ENCODE measurements at regions not wholly inside any gene's neighbourhood (a gene's known extent, or its start where the extent isn't known, plus 50 kb on each side); places are given as distances from the start of the nearest gene placed in this dataset.

GRCh38 chr10:24778298-24778697, 54.6 kb upstream of the ARHGAP21 start:
- Histone ChIP-seq H3K27ac (ENCODE audit: insufficient read depth, low read length) (no peak overlapping the region), H4K5ac (ENCODE audit: low read depth, low read length) (no peak overlapping the region), H2BK15ac (ENCODE audit: low read depth, low read length) (no peak overlapping the region), H2AK9ac (replicated peaks; ENCODE audit: low read depth, low read length, poor library complexity) (no peak overlapping the region), H3K56ac (ENCODE audit: extremely low read depth, insufficient read depth, low read length) (no peak overlapping the region), H2AK5ac (ENCODE audit: low read depth, low read length) (no peak overlapping the region), H3K14ac (replicated peaks; ENCODE audit: low read depth, low read length) (no peak overlapping the region), H3K9me1 (ENCODE audit: insufficient read depth, low read length) (no peaks in the 10 kb centered on the region), H4K20me1 (ENCODE audit: insufficient read depth, low read length) (no peaks in the 10 kb centered on the region), H2BK5ac (ENCODE audit: low read depth, low read length, poor library complexity, severe bottlenecking) (no peak overlapping the region), H3K9me3 (ENCODE audit: control insufficient read depth, insufficient read depth, low read length) (no peaks in the 10 kb centered on the region), H3K4me3 (ENCODE audit: insufficient read depth, low read depth, low read length) (no peak overlapping the region), H3K4me2 (ENCODE audit: low read depth, low read length) (no peak overlapping the region), H2BK20ac (ENCODE audit: low read depth, low read length) (no peak overlapping the region), H3K18ac (ENCODE audit: low read depth, low read length) (no peak overlapping the region), H3K27me3 (ENCODE audit: control insufficient read depth, insufficient read depth, low read length) (no peaks in the 10 kb centered on the region), H3K9ac (ENCODE audit: low read depth, low read length) (no peak overlapping the region), H4K8ac (ENCODE audit: low read depth in 2 of 2, low read length in 2 of 2) (no peak overlapping the region), H3K23ac (ENCODE audit: low read depth, low read length) (no peak overlapping the region), H3K4me1 (ENCODE audit: control insufficient read depth, insufficient read depth, low read length) (no peaks in the 10 kb centered on the region), H4K91ac (ENCODE audit: insufficient read depth, low read depth, low read length) (no peak overlapping the region), H2BK120ac (ENCODE audit: low read depth, low read length) (no peak overlapping the region), H3K79me1 (ENCODE audit: low read depth in 1 of 2, low read length in 2 of 2) (no peaks in the 10 kb centered on the region), H3K4ac (ENCODE audit: low read depth, low read length) (no peak overlapping the region), H2AFZ (replicated peaks; ENCODE audit: low read length, poor library complexity) (no peak overlapping the region), H3K36me3 (ENCODE audit: control insufficient read depth, insufficient read depth, low read length) (no peaks in the 10 kb centered on the region)
- ChIA-PET CTCF (no interaction called here), POLR2A (ENCODE audit: unreplicated experiment) (no interaction called here)
- DNase-seq = no peak
- 100% methylated on average over 1 of the region's 7 CpGs; no CpG with 5 or more reads in 1 of the 2 experiments for WGBS, 2 experiments (ENCODE audit: extremely low coverage in 2 of 2, insufficient read length in 1 of 2)
- BruUV-seq (replicated peaks) = no TSS peak
- in situ Hi-C loops (cut with MboI; ENCODE audit: low sequenced_read_pairs) (no loop called here), dilution Hi-C loops (cut with HindIII; ENCODE audit: low sequenced_read_pairs, unreplicated experiment) (no loop called here), intact Hi-C loops (cut with micrococcal nuclease) (no loop called here)
- no peak for TF ChIP-seq POLR2A (IDR thresholded peaks at IDR 0.05; ENCODE audit: low read depth, low read length)
- TF ChIP-seq MXI1 (IDR thresholded peaks at IDR 0.05; ENCODE audit: borderline replicate concordance, low read depth, low read length) = no peak
- ATAC-seq (ENCODE audit: low read depth) = no peak

Data from IMR-90 (cell line).